Nephron progenitor cell (in vitro differentiated cells): ENCODE measurements at regions not wholly inside any gene's neighbourhood (a gene's known extent, or its start where the extent isn't known, plus 50 kb on each side); places are given as distances from the start of the nearest gene placed in this dataset.

Experiments
- DNase-seq: peaks from one replicate; pipeline ENCODE4 v3.0.0; 2021
- H3K27ac Mint-ChIP-seq: 2 replicates; pipeline ENCODE4 v1.8.0; 2021; ENCODE audit warnings: mild to moderate bottlenecking, moderate library complexity, mixed read lengths
- H3K27me3 Mint-ChIP-seq: 2 replicates; pipeline ENCODE4 v1.8.0; 2021; ENCODE audit warnings: mild to moderate bottlenecking, low read depth, mixed read lengths; ENCODE audit not compliant: poor library complexity
- H3K36me3 Mint-ChIP-seq: 2 replicates; pipeline ENCODE4 v1.8.0; 2021; ENCODE audit warnings: low read depth, mixed read lengths
- H3K4me1 Mint-ChIP-seq: 2 replicates; pipeline ENCODE4 v1.8.0; 2021; ENCODE audit warnings: mixed read lengths
- H3K4me3 Mint-ChIP-seq: 2 replicates; pipeline ENCODE4 v1.8.0; 2021; ENCODE audit warnings: mild to moderate bottlenecking, moderate library complexity, mixed read lengths
- H3K9me3 Mint-ChIP-seq: 2 replicates; pipeline ENCODE4 v1.8.0; 2021; ENCODE audit warnings: mild to moderate bottlenecking, moderate library complexity, mixed read lengths
- CTCF ChIP-seq: fragments of 200-600 bp; sonication (generic); IDR thresholded peaks from 2 replicates; pipeline ENCODE4 v1.5.0; 2021; ENCODE audit warnings: antibody characterized with exemption

- Mint-ChIP-seq H3K36me3 (no peaks in the 10 kb centered on the region), H3K27ac (no peak overlapping the region), H3K27me3 (no peaks in the 10 kb centered on the region), H3K4me1 (no peaks in the 10 kb centered on the region), H3K9me3 (no peaks in the 10 kb centered on the region), H3K4me3 (no peak overlapping the region)
- no peak for DNase-seq
- TF ChIP-seq CTCF, result no peak
Measured at GRCh38 chr4:62930884-62931283, 1478.4 kb downstream of the TECRL start.

- DNase-seq, result no peak
- Mint-ChIP-seq H3K27me3 (no peaks in the 10 kb centered on the region), H3K27ac (no peak overlapping the region), H3K36me3 (no peaks in the 10 kb centered on the region), H3K9me3 (no peaks in the 10 kb centered on the region), H3K4me1 (no peaks in the 10 kb centered on the region), H3K4me3 (no peak overlapping the region)
- no peak for TF ChIP-seq CTCF
Measured at GRCh38 chr4:62928483-62928882, 1480.8 kb downstream of the TECRL start.

GRCh38 chr4:62927574-62927973 lies 1481.7 kb downstream of the TECRL start:
- H3K4me1 Mint-ChIP-seq, result no peaks in the 10 kb centered on the region
- no peak overlapping the region for H3K27ac Mint-ChIP-seq
- no peaks in the 10 kb centered on the region for H3K9me3 Mint-ChIP-seq
- no peak for TF ChIP-seq CTCF
- H3K27me3 Mint-ChIP-seq, result no peaks in the 10 kb centered on the region
- no peak overlapping the region for H3K4me3 Mint-ChIP-seq
- H3K36me3 Mint-ChIP-seq, result no peaks in the 10 kb centered on the region
- DNase-seq, result no peak

GRCh38 chr4:62923783-62924182 lies 1485.5 kb downstream of the TECRL start:
- H3K9me3 Mint-ChIP-seq, result no peaks in the 10 kb centered on the region

GRCh38 chr4:62917649-62918048 lies 1491.6 kb downstream of the TECRL start:
- TF ChIP-seq CTCF, result no peak
- Mint-ChIP-seq H3K4me1 (no peaks in the 10 kb centered on the region), H3K27me3 (no peaks in the 10 kb centered on the region)

More at GRCh38 chr4:62923783-62924182, 1485.5 kb downstream of the TECRL start:
- Mint-ChIP-seq H3K4me1 (no peaks in the 10 kb centered on the region), H3K4me3 (no peak overlapping the region), H3K27ac (no peak overlapping the region), H3K27me3 (no peaks in the 10 kb centered on the region), H3K36me3 (no peaks in the 10 kb centered on the region)
- no peak for DNase-seq
- no peak for TF ChIP-seq CTCF

GRCh38 chr4:62914758-62915157 lies 1494.5 kb downstream of the TECRL start:
- no peaks in the 10 kb centered on the region for H3K9me3 Mint-ChIP-seq
- H3K4me1 Mint-ChIP-seq, result no peaks in the 10 kb centered on the region
- DNase-seq, result no peak
- no peak for TF ChIP-seq CTCF
- H3K27ac Mint-ChIP-seq, result no peak overlapping the region
- no peaks in the 10 kb centered on the region for H3K27me3 Mint-ChIP-seq
- no peak overlapping the region for H3K4me3 Mint-ChIP-seq
- no peaks in the 10 kb centered on the region for H3K36me3 Mint-ChIP-seq

More at GRCh38 chr4:62917649-62918048, 1491.6 kb downstream of the TECRL start:
- Mint-ChIP-seq H3K36me3 (no peaks in the 10 kb centered on the region), H3K9me3 (no peaks in the 10 kb centered on the region), H3K27ac (no peak overlapping the region), H3K4me3 (no peak overlapping the region)
- no peak for DNase-seq
